Brain microvascular endothelial cell (primary cell): ENCODE measurements at regions not wholly inside any gene's neighbourhood (a gene's known extent, or its start where the extent isn't known, plus 50 kb on each side); places are given as distances from the start of the nearest gene placed in this dataset.

Source experiments
- DNase-seq: peaks from one replicate; pipeline ENCODE4 v3.0.0-alpha.2; 2020
- H3K27ac ChIP-seq: fragments of 250-450 bp; sonication (Bioruptor Pico); 2 replicates; pipeline ENCODE4 v1.5.1; 2020; ENCODE audit warnings: mild to moderate bottlenecking, moderate library complexity
- H3K27me3 ChIP-seq: fragments of 250-450 bp; sonication (Bioruptor Pico); replicated peaks from 2 replicates; pipeline ENCODE4 v1.5.1; 2020; ENCODE audit warnings: mild to moderate bottlenecking
- H3K36me3 ChIP-seq: fragments of 250-450 bp; sonication (Bioruptor Pico); replicated peaks from 2 replicates; pipeline ENCODE4 v1.5.1; 2020; ENCODE audit warnings: mild to moderate bottlenecking
- H3K4me3 ChIP-seq: 2 replicates; pipeline ENCODE4 v1.5.1; 2011; ENCODE audit warnings: low read depth, mild to moderate bottlenecking, control low read depth, low read length, moderate library complexity
- CTCF ChIP-seq: IDR thresholded peaks from 2 replicates; pipeline ENCODE4 v1.5.1; 2011; ENCODE audit warnings: low read depth, mild to moderate bottlenecking, moderate library complexity, low read length, control low read depth, inconsistent platforms; ENCODE audit errors: missing control alignments
- in situ Hi-C: cut with HindIII; loops from 2 replicates; pipeline ENCODE4 v1.10.0; 2017; ENCODE audit warnings: low sequenced_read_pairs, low pct_ligation_motif_present

DNA sequence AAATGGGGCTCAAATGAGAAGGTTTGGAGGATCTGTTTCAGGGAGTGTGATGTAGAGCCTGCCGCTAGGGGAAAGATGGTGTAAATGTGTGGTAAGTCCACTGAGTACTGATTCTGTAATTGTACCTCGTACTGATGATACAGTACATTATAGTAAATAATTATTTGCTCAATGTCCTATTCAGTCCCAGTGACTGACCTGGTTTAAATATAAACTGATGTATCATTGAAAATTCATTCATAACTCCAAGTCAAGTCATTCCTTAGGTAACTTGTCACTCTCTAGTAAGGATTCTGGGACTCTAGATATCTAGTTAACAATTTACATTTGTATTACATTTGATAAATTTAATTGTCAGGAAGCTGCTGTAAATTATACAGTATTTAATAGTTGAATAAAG is 667.3 kb downstream of the DTWD2 start:
- no peak overlapping the region for H3K27ac ChIP-seq
- TF ChIP-seq CTCF, result no peak
- no peak for DNase-seq
- in situ Hi-C loops, result no loop called here
- no peaks in the 10 kb centered on the region for H3K36me3 ChIP-seq
- H3K27me3 ChIP-seq, result no peaks in the 10 kb centered on the region
- H3K4me3 ChIP-seq, result no peak overlapping the region

GRCh38 chr5:118320121-118320520 is 668.2 kb downstream of the DTWD2 start:
- Histone ChIP-seq H3K27ac (no peak overlapping the region), H3K36me3 (no peaks in the 10 kb centered on the region), H3K4me3 (no peak overlapping the region), H3K27me3 (no peaks in the 10 kb centered on the region)
- TF ChIP-seq CTCF, result no peak
- DNase-seq, result no peak
- in situ Hi-C loops, result no loop called here

- H3K4me3 ChIP-seq, result no peak overlapping the region
- DNase-seq, result no peak
- TF ChIP-seq CTCF, result no peak
- H3K36me3 ChIP-seq, result no peaks in the 10 kb centered on the region
- H3K27me3 ChIP-seq, result no peaks in the 10 kb centered on the region
- in situ Hi-C loops, result no loop called here
- no peak overlapping the region for H3K27ac ChIP-seq
Observed at GRCh38 chr5:118314931-118315330, 673.4 kb downstream of the DTWD2 start.

DNA sequence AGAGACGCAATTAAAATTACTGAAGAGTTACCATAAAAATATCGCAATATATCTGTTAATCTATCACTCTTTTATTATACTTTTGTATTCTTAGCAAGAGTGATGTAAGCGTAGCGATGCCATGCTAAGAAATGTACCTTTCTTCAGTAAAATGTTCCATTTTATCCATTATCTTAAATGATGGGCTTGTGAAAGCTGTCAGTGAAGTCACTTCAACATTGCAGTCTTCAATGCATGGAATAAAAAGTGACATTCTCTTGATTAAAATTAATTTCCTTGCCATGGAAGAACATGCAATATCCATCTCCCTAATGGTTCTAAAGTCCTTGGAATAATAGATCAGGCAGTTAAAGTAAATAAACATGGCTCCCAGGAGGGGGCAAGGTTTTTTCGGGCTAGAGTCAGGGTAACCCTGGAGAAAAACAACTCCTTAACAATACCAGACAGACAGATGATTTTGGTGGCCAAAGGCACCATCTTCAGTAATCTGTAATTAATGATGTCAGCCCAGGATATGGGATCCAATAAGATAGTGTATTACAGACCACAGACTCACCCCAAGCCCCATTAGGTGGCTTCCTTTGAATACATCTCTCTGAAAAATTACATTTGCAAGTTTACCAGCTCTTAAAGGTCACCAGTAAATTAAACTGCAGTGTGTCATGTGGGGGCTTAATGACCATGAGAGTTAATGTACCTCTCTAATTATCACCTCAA is 677.1 kb downstream of the DTWD2 start:
- H3K4me3 ChIP-seq, result no peak overlapping the region
- TF ChIP-seq CTCF, result no peak
- H3K27ac ChIP-seq, result no peak overlapping the region
- in situ Hi-C loops, result no loop called here
- DNase-seq, result no peak
- H3K27me3 ChIP-seq, result no peaks in the 10 kb centered on the region
- no peaks in the 10 kb centered on the region for H3K36me3 ChIP-seq

DNA sequence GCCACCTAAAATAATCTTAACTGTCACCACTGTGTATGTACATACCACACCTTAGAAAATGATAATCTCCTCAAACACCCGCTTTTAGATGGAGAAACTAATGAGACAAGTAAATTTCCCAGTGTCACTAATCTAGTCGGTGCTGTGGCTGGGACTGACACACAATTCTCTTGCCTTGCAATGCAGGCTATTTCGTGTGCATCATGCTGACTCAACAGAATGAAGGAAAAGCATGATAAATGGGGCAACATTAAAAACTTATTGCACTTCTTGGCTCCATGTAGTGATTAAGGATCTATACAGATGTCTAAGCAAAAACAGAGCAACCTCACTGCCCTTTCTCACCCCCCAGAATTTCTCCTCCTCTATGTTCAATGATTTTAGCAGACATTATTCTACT is 677.9 kb downstream of the DTWD2 start:
- H3K4me3 ChIP-seq, result no peak overlapping the region
- no peak for DNase-seq
- no peak for TF ChIP-seq CTCF
- no peaks in the 10 kb centered on the region for H3K36me3 ChIP-seq
- in situ Hi-C loops, result no loop called here
- no peak overlapping the region for H3K27ac ChIP-seq
- no peaks in the 10 kb centered on the region for H3K27me3 ChIP-seq

DNA sequence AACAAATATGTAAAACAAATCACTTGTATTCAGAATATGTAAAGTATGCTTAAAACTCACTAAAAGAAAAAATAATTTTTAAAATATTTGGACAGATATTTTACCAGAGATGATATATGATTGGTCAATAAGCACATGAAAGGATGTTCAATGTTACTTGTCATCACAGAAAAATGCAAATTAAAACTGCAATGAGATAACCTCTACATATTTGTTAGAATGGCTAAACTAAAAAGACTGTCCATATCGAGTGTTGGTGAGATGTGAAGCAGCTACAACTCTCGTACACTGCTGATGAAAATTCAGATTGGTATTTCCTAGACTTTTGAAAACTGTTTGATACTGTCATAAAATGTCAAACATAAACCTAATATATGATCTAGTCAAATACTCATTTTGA is 685.1 kb downstream of the DTWD2 start:
- in situ Hi-C loops, result no loop called here
- no peak for TF ChIP-seq CTCF
- Histone ChIP-seq H3K27ac (no peak overlapping the region), H3K4me3 (no peak overlapping the region), H3K36me3 (no peaks in the 10 kb centered on the region), H3K27me3 (no peaks in the 10 kb centered on the region)
- no peak for DNase-seq
